OCI-LY3 (cell line): ENCODE measurements at regions not wholly inside any gene's neighbourhood (a gene's known extent, or its start where the extent isn't known, plus 50 kb on each side); places are given as distances from the start of the nearest gene placed in this dataset.

Source experiments
- H2AFZ ChIP-seq: fragments of 200-600, 300-600 bp; shearing (Covaris generic); 2 replicates; pipeline ENCODE4 v1.6.0; 2014; ENCODE audit warnings: antibody characterized with exemption, low read depth, low read length
- H3K27ac ChIP-seq: fragments of 200-600, 300-600 bp; sonication (generic); 2 replicates; pipeline ENCODE4 v1.5.1; 2014; ENCODE audit warnings: mild to moderate bottlenecking, low read length, moderate library complexity, mixed read lengths
- H3K27me3 ChIP-seq: fragments of 200-600, 300-600 bp; sonication (generic); 2 replicates; pipeline ENCODE4 v1.6.1; 2014; ENCODE audit warnings: low read depth, low read length, mixed read lengths
- H3K36me3 ChIP-seq: fragments of 200-600, 300-600 bp; sonication (generic); replicated peaks from 2 replicates; pipeline ENCODE3; 2014; ENCODE audit warnings: low read depth, low read length, mixed read lengths
- H3K4me1 ChIP-seq: fragments of 300-600, 200-600 bp; sonication (generic); 2 replicates; pipeline ENCODE4 v1.6.1; 2014; ENCODE audit warnings: low read length, mixed read lengths
- H3K4me2 ChIP-seq: fragments of 200-600, 300-600 bp; sonication (generic); 2 replicates; pipeline ENCODE4 v1.6.1; 2014; ENCODE audit warnings: low read length, mixed read lengths
- H3K4me3 ChIP-seq: fragments of 300-600, 200-600 bp; sonication (generic); 2 replicates; pipeline ENCODE4 v1.5.1; 2014; ENCODE audit warnings: antibody characterized with exemption, mild to moderate bottlenecking, low read length, moderate library complexity
- H3K79me2 ChIP-seq: fragments of 300-600, 200-600 bp; shearing (Covaris generic); 2 replicates; pipeline ENCODE4 v1.6.1; 2014; ENCODE audit warnings: mild to moderate bottlenecking, low read length, mixed read lengths
- H3K9ac ChIP-seq: fragments of 300-600, 200-600 bp; shearing (Covaris generic); 2 replicates; pipeline ENCODE4 v1.6.0; 2014; ENCODE audit warnings: mild to moderate bottlenecking, low read length, moderate library complexity
- H3K9me3 ChIP-seq: fragments of 200-600, 300-600 bp; shearing (Covaris generic); 2 replicates; pipeline ENCODE4 v1.6.1; 2014; ENCODE audit warnings: low read length, mixed read lengths; ENCODE audit not compliant: insufficient read depth
- H4K20me1 ChIP-seq: fragments of 200-600, 300-600 bp; sonication (generic); 2 replicates; pipeline ENCODE4 v1.6.1; 2016; ENCODE audit warnings: low read length, mixed read lengths; ENCODE audit not compliant: insufficient read depth
- EZH2phosphoT487 ChIP-seq: fragments of 200-600 bp; shearing (Covaris generic); IDR thresholded peaks from 2 replicates; pipeline ENCODE4 v1.6.1; 2018; ENCODE audit warnings: antibody characterized with exemption, mixed run types, low read depth
- TF ChIP-seq, protein P1 (sequence below): fragments of 200-600, 300-600 bp; sonication (generic); IDR thresholded peaks from 2 replicates; pipeline ENCODE4 v1.5.1; 2014; ENCODE audit warnings: antibody characterized with exemption, low read length, low read depth

DNA sequence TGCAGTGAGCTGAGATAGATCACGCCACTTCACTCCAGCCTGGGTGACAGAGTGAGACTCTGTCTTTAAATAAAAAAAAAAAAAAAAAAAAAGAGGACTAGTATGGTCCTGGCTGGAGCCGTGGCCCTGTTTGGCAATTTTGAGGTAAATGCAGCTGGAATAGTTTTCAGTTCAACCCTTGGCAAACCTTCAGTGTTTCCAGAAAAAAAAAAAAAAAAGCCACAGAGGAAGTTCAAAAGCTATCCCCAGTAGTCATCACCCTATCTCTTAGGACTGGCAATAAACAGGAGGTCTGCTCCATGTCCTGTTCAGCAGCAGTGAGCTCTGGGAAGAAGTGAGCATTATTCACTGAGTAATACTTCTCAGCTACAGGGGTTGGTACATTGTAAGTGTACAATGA is 56.8 kb upstream of the ERRFI1 start:
- Histone ChIP-seq H3K9me3 (no peaks in the 10 kb centered on the region), H3K9ac (no peak overlapping the region), H4K20me1 (no peaks in the 10 kb centered on the region), H3K4me2 (no peak overlapping the region), H3K4me1 (peaks cover 15% of the 10 kb centered on the region), H3K4me3 (no peak overlapping the region), H3K36me3 (no peaks in the 10 kb centered on the region), H3K27ac (no peak overlapping the region), H2AFZ (no peak overlapping the region), H3K27me3 (no peaks in the 10 kb centered on the region), H3K79me2 (no peaks in the 10 kb centered on the region)
- TF ChIP-seq, protein P1, sequence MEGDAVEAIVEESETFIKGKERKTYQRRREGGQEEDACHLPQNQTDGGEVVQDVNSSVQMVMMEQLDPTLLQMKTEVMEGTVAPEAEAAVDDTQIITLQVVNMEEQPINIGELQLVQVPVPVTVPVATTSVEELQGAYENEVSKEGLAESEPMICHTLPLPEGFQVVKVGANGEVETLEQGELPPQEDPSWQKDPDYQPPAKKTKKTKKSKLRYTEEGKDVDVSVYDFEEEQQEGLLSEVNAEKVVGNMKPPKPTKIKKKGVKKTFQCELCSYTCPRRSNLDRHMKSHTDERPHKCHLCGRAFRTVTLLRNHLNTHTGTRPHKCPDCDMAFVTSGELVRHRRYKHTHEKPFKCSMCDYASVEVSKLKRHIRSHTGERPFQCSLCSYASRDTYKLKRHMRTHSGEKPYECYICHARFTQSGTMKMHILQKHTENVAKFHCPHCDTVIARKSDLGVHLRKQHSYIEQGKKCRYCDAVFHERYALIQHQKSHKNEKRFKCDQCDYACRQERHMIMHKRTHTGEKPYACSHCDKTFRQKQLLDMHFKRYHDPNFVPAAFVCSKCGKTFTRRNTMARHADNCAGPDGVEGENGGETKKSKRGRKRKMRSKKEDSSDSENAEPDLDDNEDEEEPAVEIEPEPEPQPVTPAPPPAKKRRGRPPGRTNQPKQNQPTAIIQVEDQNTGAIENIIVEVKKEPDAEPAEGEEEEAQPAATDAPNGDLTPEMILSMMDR = no peak
- no peak for TF ChIP-seq EZH2phosphoT487

- Histone ChIP-seq H3K79me2 (no peaks in the 10 kb centered on the region), H3K4me1 (no peaks in the 10 kb centered on the region), H3K9ac (no peak overlapping the region), H4K20me1 (no peaks in the 10 kb centered on the region), H3K4me3 (no peak overlapping the region), H3K9me3 (no peaks in the 10 kb centered on the region), H3K27ac (no peak overlapping the region), H3K4me2 (no peak overlapping the region), H3K36me3 (no peaks in the 10 kb centered on the region), H3K27me3 (no peaks in the 10 kb centered on the region), H2AFZ (no peak overlapping the region)
- no peak for TF ChIP-seq EZH2phosphoT487
- TF ChIP-seq, protein P1 = no peak
These were observed 52.1 kb upstream of the ERRFI1 start for GRCh38 chr1:8078176-8078671.

DNA sequence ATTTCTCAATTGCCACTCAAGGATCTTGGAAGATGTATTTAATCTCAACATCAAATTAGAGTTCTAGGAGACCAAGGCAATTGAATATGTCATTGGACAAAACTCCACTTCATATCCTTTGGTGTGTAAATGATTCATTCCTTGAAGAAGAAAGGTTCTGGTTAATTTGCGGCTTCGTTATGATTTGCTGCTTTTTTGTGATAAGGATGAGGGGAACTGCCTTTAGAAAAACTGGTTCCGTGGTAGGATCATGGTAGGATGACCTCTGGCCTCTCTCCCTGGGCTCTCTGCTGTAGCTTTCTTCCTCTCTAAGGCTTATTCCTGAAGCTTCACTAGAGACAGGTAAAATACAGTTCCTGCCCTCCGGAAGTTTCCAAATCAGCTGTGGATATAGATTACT is 51.5 kb upstream of the ERRFI1 start:
- no peaks in the 10 kb centered on the region for H3K27me3 ChIP-seq
- no peak overlapping the region for H2AFZ ChIP-seq
- no peak for TF ChIP-seq EZH2phosphoT487
- TF ChIP-seq, protein P1 = no peak
- no peak overlapping the region for H3K9ac ChIP-seq
- no peaks in the 10 kb centered on the region for H3K36me3 ChIP-seq
- H3K4me2 ChIP-seq = no peak overlapping the region
- no peaks in the 10 kb centered on the region for H4K20me1 ChIP-seq
- H3K4me3 ChIP-seq = no peak overlapping the region
- no peaks in the 10 kb centered on the region for H3K9me3 ChIP-seq
- no peaks in the 10 kb centered on the region for H3K79me2 ChIP-seq
- no peak overlapping the region for H3K27ac ChIP-seq
- H3K4me1 ChIP-seq = no peaks in the 10 kb centered on the region

- no peaks in the 10 kb centered on the region for H3K36me3 ChIP-seq
- no peaks in the 10 kb centered on the region for H3K4me1 ChIP-seq
- no peak overlapping the region for H3K4me2 ChIP-seq
- no peaks in the 10 kb centered on the region for H3K27me3 ChIP-seq
- no peak overlapping the region for H3K4me3 ChIP-seq
- no peak overlapping the region for H3K9ac ChIP-seq
- TF ChIP-seq, protein P1 = no peak
- no peak for TF ChIP-seq EZH2phosphoT487
- H3K9me3 ChIP-seq = no peaks in the 10 kb centered on the region
- no peaks in the 10 kb centered on the region for H3K79me2 ChIP-seq
- H4K20me1 ChIP-seq = no peaks in the 10 kb centered on the region
- H2AFZ ChIP-seq = no peak overlapping the region
- H3K27ac ChIP-seq = no peak overlapping the region
These were observed 51.0 kb upstream of the ERRFI1 start for GRCh38 chr1:8077120-8077573.
